Thyroid gland (tissue), 4 donors: ENCODE measurements at regions not wholly inside any gene's neighbourhood (a gene's known extent, or its start where the extent isn't known, plus 50 kb on each side); places are given as distances from the start of the nearest gene placed in this dataset.

ENCODE experiments used
- DNase-seq, 2 donors: peaks; one replicate each; pipeline ENCODE4 v3.0.0-alpha.2; 2019
- H3K27ac ChIP-seq, 3 donors: fragments of 200-600 bp; sonication (generic); 1 replicate in 2 of 3; 2 replicates in 1 of 3; pipeline ENCODE4 v1.5.1; 2016 to 2019; ENCODE audit warnings: mild to moderate bottlenecking in 1 of 3, moderate library complexity in 1 of 3
- H3K27me3 ChIP-seq: fragments of 200-600 bp; sonication (generic); one replicate; pipeline ENCODE4 v1.5.1; 2019
- H3K36me3 ChIP-seq, 2 donors: fragments of 200-600 bp; sonication (generic); one replicate each; pipeline ENCODE4 v1.5.1; 2016 to 2019
- H3K4me1 ChIP-seq, 2 donors: fragments of 200-600 bp; sonication (generic); one replicate each; pipeline ENCODE4 v1.5.1; 2017 to 2019
- H3K4me3 ChIP-seq, 3 donors: fragments of 200-600 bp; sonication (generic); replicated peaks in 1 of 3; 1 replicate in 2 of 3; 2 replicates in 1 of 3; pipeline ENCODE4 v1.5.1; 2016; ENCODE audit warnings: mild to moderate bottlenecking in 1 of 3
- H3K9me3 ChIP-seq: fragments of 200-600 bp; sonication (generic); one replicate; pipeline ENCODE4 v1.5.1; 2017
- CTCF ChIP-seq, 6 experiments: fragments of 200-600 bp in 3 of 6; fragments of 450-650 bp in 3 of 6; sonication (generic) in 3 of 6; IDR thresholded peaks; one replicate each; pipeline ENCODE4 v1.5.1; 2016 to 2019; ENCODE audit warnings: antibody characterized with exemption in 6 of 6, mild to moderate bottlenecking in 2 of 6, inconsistent platforms in 1 of 6, moderate library complexity in 1 of 6
- POLR2A ChIP-seq, 2 donors: fragments of 450-650 bp; IDR thresholded peaks; one replicate each; pipeline ENCODE4 v1.6.1; 2017; ENCODE audit warnings: antibody characterized with exemption in 2 of 2, mild to moderate bottlenecking in 2 of 2, moderate library complexity in 1 of 2
- WGBS, 2 donors: methylation state at CpG; one replicate each; pipeline ENCODE4 v1.1.5; 2017; 5-methylcytosine and 5-hydroxymethylcytosine counted together
- intact Hi-C: fragments of 100-400 bp; cut with DNase I; formaldehyde crosslinking; loops from one replicate; pipeline ENCODE4 v1.15.1; 2023

- no peak for DNase-seq
- no peak for TF ChIP-seq POLR2A (IDR thresholded peaks at IDR 0.05)
- no peak for TF ChIP-seq CTCF (IDR thresholded peaks at IDR 0.05)
- H3K36me3 ChIP-seq: no peaks in the 10 kb centered on the region
- no peaks in the 10 kb centered on the region for H3K27me3 ChIP-seq
- no peaks in the 10 kb centered on the region for H3K9me3 ChIP-seq
- H3K4me1 ChIP-seq: no peaks in the 10 kb centered on the region
- 97 to 100% methylated on average over 1 to 2 of the region's 2 CpGs for WGBS, 2 donors
- H3K4me3 ChIP-seq: no peak overlapping the region
- intact Hi-C loops: no loop called here
- H3K27ac ChIP-seq: no peak overlapping the region
Observed at GRCh38 chr10:43881657-43882056, 233.0 kb upstream of the ZNF32 start.

GRCh38 chr10:43880160-43880559 is 231.5 kb upstream of the ZNF32 start:
- Histone ChIP-seq H3K27ac (no peak overlapping the region), H3K36me3 (no peaks in the 10 kb centered on the region), H3K4me3 (no peak overlapping the region), H3K27me3 (no peaks in the 10 kb centered on the region), H3K4me1 (no peaks in the 10 kb centered on the region), H3K9me3 (no peaks in the 10 kb centered on the region)
- TF ChIP-seq CTCF (IDR thresholded peaks at IDR 0.05) (no peak), POLR2A (IDR thresholded peaks at IDR 0.05) (no peak)
- intact Hi-C loops: no loop called here
- no peak for DNase-seq
- WGBS, 2 donors: 71 to 81% methylated on average over 7 to 8 of the region's 8 CpGs

GRCh38 chr10:43879742-43880141 is 231.1 kb upstream of the ZNF32 start:
- WGBS, 2 donors: 85 to 99% methylated on average over 4 to 10 of the region's 12 CpGs
- no peaks in the 10 kb centered on the region for H3K36me3 ChIP-seq
- H3K4me1 ChIP-seq: no peaks in the 10 kb centered on the region
- intact Hi-C loops: no loop called here
- DNase-seq: no peak
- H3K27ac ChIP-seq: no peak overlapping the region
- TF ChIP-seq POLR2A (IDR thresholded peaks at IDR 0.05) (no peak), CTCF (IDR thresholded peaks at IDR 0.05) (no peak)
- no peaks in the 10 kb centered on the region for H3K27me3 ChIP-seq
- H3K4me3 ChIP-seq: no peak overlapping the region
- no peaks in the 10 kb centered on the region for H3K9me3 ChIP-seq

GRCh38 chr10:43879162-43879561 is 230.5 kb upstream of the ZNF32 start:
- Histone ChIP-seq H3K4me1 (no peaks in the 10 kb centered on the region), H3K27me3 (no peaks in the 10 kb centered on the region), H3K9me3 (no peaks in the 10 kb centered on the region), H3K36me3 (no peaks in the 10 kb centered on the region), H3K27ac (peak overlapping the region in 1 of 3 donors; percentile 41), H3K4me3 (no peak overlapping the region)
- DNase-seq: no peak
- TF ChIP-seq POLR2A (IDR thresholded peaks at IDR 0.05): no peak
- no peak for TF ChIP-seq CTCF (IDR thresholded peaks at IDR 0.05)
- WGBS, 2 donors: 93 to 99% methylated on average over 6 to 7 of the region's 7 CpGs
- intact Hi-C loops: no loop called here

- TF ChIP-seq POLR2A (IDR thresholded peaks at IDR 0.05): no peak
- no peak for TF ChIP-seq CTCF (IDR thresholded peaks at IDR 0.05)
- Histone ChIP-seq H3K27me3 (no peaks in the 10 kb centered on the region), H3K27ac (peak overlapping the region in 1 of 3 donors; percentile 41)
Observed at GRCh38 chr10:43878386-43878785, 229.7 kb upstream of the ZNF32 start.

More at GRCh38 chr10:43878386-43878785, 229.7 kb upstream of the ZNF32 start:
- H3K4me3 ChIP-seq: no peak overlapping the region
- DNase-seq: no peak
- no peaks in the 10 kb centered on the region for H3K9me3 ChIP-seq
- intact Hi-C loops: no loop called here
- no peaks in the 10 kb centered on the region for H3K4me1 ChIP-seq
- WGBS, 2 donors: 19 to 31% methylated on average over 10 of the region's 10 CpGs
- no peaks in the 10 kb centered on the region for H3K36me3 ChIP-seq
